ENCODE measurements at regions not wholly inside any gene's neighbourhood (a gene's known extent, or its start where the extent isn't known, plus 50 kb on each side); places are given as distances from the start of the nearest gene placed in this dataset.
A peak's percentile ranks its signal among the peaks of the same experiment; 100 is the strongest.
"Not testable (repeated sequence)": the region's sequence is repeated elsewhere in the genome, so short reads cannot be mapped to it uniquely, and the experiment has no call there.

DNA sequence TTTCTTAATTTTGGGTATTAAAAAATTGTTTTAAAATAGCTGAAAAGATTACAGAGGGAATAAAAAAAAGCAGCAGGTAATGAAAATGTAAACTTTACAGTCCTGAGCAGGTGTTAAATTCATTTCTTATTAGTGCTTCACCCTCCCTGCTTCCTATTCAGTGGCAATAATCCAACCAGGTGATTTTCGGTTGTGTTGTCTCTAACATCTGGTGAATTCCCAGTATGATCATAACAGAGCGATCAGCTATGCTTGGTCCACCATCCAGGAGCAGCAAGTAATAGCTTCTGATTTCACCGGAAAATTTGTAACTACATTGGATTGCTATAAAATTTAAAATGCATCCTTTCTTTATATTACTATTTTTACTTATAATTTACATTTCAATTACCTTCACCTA lies 673.1 kb downstream of the SOCS6 start:
- DNase-seq = peak in 1 of 2 experiments; percentile 5

GRCh38 chr18:70956554-70956953 lies 667.7 kb downstream of the SOCS6 start:
- no peak for DNase-seq

DNA sequence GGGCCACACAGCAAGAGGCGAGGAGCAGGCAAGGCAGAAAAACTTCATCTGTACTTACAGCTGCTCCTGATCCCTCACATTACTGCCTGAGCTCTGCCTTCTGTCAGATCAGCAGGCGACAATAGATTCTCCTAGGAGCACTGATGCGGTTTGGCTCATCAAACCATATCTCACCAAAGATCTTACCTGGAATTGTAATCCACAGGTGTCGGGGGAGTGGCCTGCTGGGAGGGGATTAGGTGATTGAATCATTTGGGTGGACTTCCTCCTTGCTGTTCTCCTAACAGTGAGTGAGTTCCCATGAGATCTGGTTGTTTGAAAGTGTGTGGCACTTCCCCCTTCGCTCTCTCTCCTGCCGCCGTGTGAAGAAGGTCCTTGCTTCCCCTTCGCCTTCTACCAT lies 647.3 kb downstream of the SOCS6 start:
- no peak for DNase-seq

DNA sequence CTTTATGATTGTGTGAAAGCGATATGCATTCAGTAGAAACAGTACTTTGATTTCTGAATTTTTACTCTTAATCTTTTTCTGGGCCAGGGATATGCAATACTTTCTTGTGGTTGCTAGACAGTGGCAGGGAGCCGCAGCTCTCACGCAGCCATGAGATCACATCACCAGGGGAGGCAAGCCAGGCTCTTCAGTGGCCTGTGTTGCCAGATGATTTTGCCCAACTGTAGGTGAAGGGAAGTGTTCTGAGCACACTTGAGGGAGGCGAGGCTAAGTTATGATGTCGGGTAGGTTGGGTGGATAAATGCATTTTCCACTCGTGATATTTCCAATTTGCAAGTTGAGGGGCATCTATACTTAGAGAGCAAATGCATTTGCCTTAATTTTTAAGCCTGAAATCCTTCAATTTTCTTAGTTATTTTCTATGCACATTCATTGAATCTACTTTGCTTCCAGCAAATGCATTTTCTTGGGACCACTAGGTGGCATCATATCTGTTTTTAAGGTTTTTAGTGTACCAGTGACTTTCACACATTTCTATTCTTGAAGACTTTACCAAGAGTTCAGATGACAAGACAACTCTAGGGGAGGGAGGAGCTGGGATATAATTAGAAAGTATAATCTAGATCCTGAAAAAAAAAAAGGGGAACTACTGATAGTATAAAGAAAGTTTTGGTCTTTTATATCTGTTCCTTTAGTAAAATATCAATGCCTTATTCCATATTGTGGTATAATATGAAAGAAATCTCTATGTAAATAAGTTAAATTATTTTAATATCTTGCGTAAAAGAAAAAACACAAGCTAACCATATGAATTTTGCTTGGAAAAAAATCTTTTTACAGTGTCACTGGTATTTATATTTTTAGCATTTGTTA lies 643.3 kb downstream of the SOCS6 start:
- peak; percentile 28 to 43 for DNase-seq

GRCh38 chr18:70920840-70921374 lies 632.1 kb downstream of the SOCS6 start:
- no peak for DNase-seq

- peak; percentile 75 to 92 for DNase-seq
Observed at GRCh38 chr18:70907673-70908072, 618.8 kb downstream of the SOCS6 start.

DNA sequence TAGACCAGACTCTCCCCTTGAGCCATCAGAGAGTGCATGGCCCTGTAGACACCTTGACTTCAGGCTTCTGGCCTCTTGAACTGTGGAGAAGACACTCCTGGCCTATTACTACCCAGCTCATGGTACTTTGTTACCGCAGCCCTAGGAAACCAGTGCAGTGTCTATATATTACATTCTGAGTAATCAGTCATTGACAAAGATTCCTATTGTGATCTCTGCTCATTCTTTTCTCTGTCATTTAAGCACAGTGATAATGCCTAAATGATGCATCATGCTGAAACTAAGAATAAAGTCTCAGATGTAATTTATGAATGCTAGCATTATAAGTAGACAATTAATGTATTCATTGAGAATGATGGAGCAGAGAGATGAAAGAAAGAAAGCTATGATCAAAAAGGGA lies 603.5 kb downstream of the SOCS6 start:
- no peak for DNase-seq

DNA sequence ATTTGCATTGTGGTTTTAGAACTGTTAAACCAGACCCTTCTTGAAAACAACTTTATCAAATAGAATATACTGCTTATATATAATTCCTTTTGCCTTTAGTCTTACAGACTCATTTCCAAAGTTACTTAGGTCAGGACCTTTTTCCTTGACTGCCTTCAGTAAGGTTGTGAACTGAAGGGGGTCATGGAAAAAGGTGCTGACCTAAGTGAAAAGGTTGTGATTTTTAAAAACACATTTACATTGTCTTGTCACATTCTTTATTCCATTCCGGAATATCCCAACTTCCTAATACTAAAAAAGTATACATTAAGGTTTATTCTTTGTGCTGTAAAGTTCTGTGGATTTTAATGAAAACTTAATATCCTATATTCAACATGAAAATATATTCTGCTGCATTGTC lies 581.4 kb downstream of the SOCS6 start:
- no peak for DNase-seq

GRCh38 chr18:70848329-70848728 lies 559.5 kb downstream of the SOCS6 start:
- peak in 1 of 2 experiments; percentile 7 for DNase-seq

DNA sequence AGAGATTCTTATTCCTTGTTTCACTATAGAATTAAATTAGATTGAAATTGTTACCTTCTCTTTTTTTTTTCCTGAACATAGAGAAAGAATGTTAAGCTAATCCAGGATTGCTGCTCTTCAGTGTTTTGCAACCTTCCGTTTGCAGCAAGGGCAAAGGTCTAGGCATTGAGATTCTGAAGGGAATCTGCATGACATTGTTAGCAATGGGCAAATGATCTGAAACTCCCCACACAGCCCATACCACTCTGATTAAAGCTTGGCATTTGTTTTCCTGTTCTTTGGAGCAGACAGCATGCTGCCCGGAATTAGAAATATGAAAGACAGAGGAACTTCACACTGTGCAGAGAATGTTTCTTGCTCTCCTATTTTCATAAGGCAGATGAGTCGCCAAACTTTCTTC lies 551.8 kb downstream of the SOCS6 start:
- DNase-seq = no peak

DNA sequence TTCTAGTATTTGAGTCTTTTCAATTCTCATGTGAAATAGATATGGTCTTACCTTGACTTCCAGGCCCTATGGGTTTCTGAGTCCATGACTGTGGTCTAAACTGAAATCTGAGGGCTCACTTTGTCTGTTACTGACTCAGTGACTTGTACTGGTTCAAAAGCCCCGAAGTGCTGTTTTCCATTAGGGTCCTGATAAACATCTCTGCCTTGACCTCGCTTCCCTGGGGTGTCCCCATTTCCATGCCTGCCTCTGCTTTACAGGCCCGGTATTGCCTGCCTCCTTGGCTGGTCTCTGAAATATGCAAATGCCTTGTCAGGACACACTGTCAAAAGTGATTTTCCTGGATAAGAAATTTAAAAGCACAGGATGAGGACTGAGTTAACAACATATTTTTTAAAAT lies 538.8 kb downstream of the SOCS6 start:
- DNase-seq = no peak

- no peak for DNase-seq
Observed at GRCh38 chr18:70826571-70826970, 537.7 kb downstream of the SOCS6 start.

GRCh38 chr18:70822691-70823090 lies 533.8 kb downstream of the SOCS6 start:
- DNase-seq = no peak

- no peak for DNase-seq
Observed at GRCh38 chr18:70822117-70822516, 533.3 kb downstream of the SOCS6 start.

DNA sequence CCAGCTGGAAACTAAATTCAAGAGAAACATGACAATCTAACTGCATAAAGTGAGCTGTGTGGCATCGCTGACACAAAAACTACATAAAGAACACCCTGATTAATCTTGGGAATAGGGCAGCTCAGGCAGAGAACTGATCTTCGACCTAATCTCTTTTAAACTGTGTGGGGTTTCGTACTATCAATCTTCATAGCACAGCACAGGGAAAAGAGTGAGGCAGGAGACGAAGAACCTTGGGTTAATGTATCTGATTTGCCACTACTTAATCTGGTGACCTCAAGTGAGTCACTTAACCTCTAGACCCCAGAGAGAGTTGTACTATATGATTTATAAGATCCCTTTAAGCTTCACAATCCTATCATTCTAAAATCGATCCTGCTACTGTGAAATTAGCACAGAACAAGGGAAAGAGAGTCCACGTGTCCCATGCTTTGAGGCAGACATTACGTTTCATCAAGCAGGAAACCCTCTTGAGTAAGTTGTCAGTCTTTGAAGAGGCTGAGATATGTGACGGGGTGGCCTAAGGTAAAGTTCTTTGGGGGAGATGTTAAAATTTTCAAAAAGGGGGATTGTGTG lies 519.7 kb downstream of the SOCS6 start:
- DNase-seq = no peak

- peak; percentile 74 to 81 for DNase-seq
Observed at GRCh38 chr18:70781860-70782453, 493.1 kb downstream of the SOCS6 start.

DNA sequence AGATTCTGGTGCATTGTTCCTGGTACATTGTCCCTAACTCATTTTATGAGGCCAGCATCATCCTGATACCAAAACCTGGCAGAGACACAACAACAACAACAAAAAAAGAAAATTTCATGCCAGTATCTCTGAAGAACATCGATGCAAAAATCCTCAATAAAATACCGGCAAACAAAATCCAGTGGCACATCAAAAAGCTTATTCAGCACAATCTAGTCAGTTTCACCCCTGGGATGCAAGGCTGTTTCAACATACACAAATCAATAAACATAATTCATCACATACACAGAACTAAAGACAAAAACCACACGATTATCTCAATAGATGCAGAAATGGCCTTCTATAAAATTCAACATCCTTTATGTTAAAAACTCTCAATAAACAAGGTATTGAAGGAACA lies 477.4 kb downstream of the SOCS6 start:
- not testable (repeated sequence) for DNase-seq

DNA sequence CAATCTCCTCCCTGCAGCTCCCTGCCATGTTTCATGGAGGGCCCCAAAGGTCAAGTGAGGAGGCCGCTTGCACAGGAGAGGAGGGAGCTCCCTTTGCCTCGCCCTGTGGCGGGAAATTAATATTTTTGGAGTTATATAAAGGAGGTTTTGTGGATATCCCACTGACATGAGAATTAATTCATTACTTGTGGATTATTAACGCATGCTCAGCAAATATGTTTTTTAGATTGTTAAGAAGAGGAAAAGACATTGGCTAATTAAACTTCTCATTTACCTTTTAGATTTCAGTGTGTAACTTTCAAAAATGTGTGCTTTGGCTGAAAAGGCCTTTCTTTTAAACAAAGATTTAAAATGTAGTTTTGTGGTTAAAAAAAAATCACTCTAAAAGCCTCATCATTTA lies 474.0 kb downstream of the SOCS6 start:
- no peak for DNase-seq

GRCh38 chr18:70758780-70759179 lies 469.9 kb downstream of the SOCS6 start:
- no peak for DNase-seq

DNA sequence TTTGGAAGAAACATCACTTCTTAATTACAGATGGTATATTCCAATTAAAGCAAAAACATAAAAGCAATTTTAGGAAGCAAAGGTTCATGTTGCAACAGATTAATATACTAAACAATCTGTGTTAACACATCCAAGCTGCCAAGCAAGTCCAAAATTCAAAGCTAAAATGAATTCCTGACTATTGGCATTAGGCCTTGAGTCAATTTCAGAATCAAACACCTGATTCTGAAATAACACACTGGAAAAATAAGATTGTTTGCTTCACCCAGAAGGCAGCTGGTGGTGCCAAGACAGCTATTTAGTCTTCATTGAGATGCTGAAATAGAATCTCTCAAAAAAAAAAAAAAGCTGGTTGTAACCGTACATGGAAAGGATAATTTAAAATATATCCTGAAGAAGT lies 465.6 kb downstream of the SOCS6 start:
- DNase-seq = no peak

DNA sequence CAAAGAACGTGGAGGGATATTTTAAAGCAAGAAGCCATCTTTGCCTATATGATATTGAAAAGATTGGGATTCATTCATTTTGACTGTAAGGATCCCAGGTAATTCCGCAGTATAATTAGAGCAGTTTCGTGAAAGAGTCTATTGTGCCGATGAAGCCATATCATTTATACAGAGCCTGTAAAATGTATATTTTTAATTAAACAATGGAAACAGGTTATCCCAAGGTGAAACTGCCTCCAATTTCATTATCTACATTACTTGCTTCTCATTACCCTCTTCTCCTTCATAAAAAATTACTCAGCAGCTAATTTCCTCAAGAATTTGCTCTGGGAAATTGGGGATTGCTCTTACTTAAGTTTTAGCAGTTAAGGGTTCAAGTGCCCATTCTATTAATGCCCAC lies 444.1 kb downstream of the SOCS6 start:
- no peak for DNase-seq

GRCh38 chr18:70732188-70732587 lies 443.3 kb downstream of the SOCS6 start:
- DNase-seq = peak; percentile 56 to 91

DNA sequence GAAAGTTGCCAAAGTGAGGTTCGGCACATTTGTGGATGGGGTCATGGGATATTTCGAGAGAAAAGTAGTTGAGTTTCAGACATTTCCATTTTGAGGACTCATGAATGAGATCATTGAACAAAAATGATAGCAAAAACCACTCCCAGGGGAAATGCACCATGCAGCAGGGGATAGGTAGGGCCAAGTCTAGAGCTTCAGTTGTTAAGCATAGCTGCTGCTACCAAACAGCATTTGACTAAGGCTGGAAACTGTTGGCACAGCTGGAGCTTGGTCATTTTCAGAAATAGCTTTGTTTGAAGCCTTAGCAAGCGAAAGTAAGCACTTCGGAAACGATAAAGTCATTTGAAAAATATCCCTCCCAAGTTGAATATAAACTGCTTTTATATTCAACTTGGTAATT lies 431.8 kb downstream of the SOCS6 start:
- peak in 1 of 2 experiments; percentile 20 for DNase-seq

DNA sequence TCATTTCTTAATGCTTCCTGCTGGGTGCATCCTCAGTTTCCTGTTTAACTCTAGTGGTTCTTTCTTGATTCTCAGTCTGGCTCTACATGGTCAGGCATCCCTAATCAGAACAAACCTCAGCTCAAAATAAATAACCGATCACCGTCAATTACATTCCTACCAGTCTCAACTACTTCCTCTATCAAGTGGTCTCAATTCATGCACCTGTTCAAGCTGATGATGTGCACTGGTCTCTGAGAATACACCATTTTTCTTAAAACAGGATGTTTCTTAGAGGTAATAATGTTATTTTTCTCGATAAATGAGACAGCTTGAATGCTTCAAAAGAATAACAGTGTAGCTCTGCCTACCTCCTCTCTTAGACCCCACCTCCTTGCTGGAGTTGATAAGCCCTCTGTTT lies 420.9 kb downstream of the SOCS6 start:
- no peak for DNase-seq

Measured in NCI-H2081 (cell line).